Dedifferentiated amniotic fluid mesenchymal stem cell (primary cell): ENCODE measurements at regions not wholly inside any gene's neighbourhood (a gene's known extent, or its start where the extent isn't known, plus 50 kb on each side); places are given as distances from the start of the nearest gene placed in this dataset.
"Not testable (repeated sequence)": the region's sequence is repeated elsewhere in the genome, so short reads cannot be mapped to it uniquely, and the experiment has no call there.

Source experiments
- DNase-seq: peaks from one replicate; pipeline ENCODE4 v3.0.0-alpha.2; 2016; ENCODE audit errors: extremely low spot score

DNA sequence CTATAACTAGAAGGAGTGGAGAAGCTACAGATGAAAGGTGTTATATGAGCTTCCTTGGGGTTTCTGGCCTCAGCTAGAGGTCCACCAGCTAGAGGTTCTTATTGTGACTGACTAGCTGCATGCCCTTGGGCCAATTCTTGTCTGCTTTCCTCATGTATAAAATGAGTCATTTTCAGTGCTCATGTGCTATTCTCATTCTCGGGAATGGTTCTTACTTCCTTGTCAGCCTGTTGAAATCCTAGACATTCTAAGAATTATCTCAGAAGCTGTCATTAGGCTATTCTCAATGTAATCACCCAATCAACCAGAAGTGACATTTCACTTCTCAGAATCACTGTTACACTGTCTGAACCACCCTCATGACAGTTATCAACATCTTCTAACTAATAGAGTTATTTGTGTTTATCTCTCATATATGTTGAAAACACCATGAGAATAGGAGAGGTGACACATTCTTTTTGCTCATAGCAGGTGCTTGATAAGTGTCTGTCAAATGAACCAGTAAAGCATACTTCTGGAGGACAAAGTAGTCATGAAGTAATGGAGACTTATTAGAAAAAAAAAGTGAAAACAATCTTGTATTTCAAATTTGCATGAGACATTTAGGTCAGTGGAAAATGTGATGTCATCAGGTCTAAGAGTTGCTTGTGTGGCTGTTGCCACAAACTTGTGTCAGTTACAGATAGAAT lies 122.8 kb upstream of the IVNS1ABP start:
- DNase-seq = peak; percentile 91

DNA sequence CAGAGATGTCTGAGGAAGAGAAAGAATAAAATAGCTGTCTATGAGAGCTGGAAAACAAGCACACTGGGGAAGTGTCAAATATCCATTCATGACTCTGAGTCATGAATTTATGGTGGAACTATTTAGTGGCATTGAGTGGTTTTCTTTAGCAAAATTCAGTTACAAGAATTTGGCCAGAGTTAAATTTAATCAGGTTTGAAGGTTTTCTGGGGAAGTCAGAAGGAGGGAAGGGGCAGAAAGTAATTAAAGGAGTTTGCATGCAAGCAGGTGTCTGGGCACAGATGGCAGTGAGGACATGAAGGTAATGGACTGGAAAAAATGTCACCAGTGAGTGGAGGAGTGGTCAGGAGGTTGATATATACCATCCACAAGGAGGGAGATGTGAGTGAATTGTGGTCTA lies 121.9 kb upstream of the IVNS1ABP start:
- DNase-seq = no peak

DNA sequence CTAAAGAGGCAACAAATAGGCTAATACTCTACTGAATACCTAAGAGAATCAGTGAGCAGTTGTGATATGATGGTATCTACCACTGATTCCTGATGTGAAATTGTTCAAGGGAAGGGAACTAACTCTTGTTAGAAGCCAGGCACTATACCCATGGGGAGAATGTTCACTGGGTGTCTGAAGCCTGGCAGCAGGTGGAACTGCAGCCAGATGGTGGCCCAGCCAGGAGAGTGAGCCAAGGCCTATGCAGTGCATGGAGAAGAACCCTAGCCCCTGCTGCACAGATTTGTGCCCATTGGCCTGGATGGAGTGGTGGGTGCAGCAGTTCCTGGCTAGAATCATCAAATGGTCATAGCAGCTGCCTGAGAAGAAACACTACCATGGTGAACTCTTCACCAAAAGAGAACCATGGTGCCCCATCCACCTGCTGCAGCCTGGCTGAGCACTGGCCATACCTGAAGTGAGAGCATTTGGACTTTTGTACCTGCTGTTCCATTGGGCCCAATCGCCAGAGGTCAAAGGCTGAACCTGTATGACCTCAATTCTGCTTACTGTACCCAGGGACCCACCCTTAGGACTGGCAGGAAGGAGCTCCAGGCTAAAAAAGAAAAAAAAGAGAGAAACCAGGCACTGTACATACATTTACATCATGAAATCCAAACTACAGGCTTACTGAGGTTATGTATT lies 118.8 kb upstream of the IVNS1ABP start:
- no peak for DNase-seq

GRCh38 chr1:185434721-185435120 lies 117.7 kb upstream of the IVNS1ABP start:
- no peak for DNase-seq

- no peak for DNase-seq
Observed at GRCh38 chr1:185433667-185434066, 116.6 kb upstream of the IVNS1ABP start.

DNA sequence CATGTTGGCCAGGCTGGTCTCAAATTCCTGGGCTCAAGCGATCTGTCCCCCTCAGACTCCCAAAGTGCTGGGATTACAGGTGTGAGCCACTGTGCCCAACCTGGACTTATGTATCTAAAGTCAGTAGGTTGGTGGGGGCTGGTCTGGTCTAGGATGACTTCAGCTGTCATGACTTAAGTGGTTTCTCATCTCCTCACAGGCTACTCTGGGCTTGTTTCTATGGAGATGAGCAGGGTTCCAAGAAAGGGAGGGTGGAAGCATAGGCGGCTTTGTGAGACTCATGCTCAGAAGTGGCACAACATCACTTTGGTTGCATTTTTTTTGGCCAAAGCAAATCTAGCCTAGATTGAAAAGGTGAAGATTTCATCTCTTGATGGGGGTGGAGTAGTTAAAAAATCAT lies 115.9 kb upstream of the IVNS1ABP start:
- no peak for DNase-seq

DNA sequence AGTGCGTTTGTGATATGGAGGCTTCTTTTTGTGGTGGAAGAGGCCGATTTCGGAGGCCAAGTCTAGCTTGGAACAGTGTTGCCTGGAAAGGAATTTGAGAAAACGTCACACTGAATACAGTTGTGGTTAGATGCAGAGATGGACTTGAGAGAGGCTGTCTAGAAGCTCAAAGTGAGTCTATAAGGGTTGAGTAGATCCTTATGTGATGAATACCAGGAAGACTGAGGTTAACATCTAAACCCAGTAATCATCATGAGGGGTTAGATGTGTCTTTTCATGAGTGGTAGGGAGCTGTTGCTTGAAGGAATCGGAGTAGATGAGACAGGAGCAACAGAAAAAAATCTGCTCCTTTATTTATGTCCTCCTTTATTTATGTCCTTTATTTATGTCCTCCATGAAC lies 114.6 kb upstream of the IVNS1ABP start:
- DNase-seq = no peak

- DNase-seq = not testable (repeated sequence)
Observed at GRCh38 chr1:185429668-185430067, 112.6 kb upstream of the IVNS1ABP start.

DNA sequence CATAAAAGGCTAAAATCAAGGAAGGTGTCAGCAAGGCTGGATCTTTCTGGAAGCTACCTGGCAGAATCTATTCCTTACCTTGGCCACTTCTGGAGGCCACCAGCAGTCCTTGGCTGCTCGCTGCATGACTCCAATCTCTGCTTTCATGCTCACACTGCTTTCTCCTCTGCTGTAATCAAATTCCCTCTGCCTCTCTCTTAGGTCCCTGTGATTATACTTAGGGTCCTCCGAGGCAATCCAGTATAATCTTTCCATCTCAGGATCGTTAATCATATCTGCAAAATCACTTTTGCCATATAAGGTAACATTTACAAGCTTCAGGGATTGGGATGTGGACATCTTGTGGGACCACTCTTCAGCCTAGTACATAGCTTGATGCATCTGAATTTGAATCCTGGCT lies 110.7 kb upstream of the IVNS1ABP start:
- DNase-seq = no peak

DNA sequence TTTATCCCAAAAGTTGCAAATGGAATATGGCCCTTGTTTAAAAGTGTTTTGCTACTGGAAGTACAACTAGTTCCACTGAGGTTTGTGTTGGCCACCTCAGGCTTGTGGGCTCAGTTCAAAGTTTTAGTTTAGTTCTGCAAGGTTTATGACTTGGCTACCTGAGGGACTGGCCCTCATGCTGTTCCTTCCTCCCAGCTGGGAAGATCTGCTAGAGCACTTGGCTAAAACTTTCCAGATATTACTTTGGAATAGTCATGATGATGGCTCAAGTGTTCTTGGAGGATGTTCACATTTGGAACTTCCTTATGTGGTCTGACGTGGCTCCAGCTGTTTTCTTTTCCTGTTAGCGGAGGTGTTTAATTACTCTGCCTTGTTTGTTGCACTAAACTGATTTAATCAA lies 110.2 kb upstream of the IVNS1ABP start:
- no peak for DNase-seq

DNA sequence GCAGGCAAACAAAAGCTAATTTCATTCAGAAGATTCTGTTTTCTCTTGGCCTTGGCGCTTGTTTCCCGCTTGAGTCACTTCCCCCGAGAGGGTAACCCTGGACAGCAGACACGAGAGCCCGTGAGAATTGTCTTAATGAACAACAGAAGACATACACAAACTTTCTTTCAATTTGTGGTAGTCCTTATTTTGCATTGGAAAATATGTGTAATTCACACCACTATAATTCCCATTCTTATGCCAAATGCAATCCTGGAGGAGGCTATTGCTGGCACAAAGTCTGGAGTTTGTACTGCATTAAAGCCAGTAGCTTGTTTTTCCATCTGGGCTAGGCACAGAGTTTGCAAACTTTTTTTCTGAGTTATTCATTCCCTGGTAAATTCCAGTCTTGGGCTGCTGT lies 109.8 kb upstream of the IVNS1ABP start:
- DNase-seq = peak; percentile 31

GRCh38 chr1:185425163-185425562 lies 108.1 kb upstream of the IVNS1ABP start:
- DNase-seq = no peak

DNA sequence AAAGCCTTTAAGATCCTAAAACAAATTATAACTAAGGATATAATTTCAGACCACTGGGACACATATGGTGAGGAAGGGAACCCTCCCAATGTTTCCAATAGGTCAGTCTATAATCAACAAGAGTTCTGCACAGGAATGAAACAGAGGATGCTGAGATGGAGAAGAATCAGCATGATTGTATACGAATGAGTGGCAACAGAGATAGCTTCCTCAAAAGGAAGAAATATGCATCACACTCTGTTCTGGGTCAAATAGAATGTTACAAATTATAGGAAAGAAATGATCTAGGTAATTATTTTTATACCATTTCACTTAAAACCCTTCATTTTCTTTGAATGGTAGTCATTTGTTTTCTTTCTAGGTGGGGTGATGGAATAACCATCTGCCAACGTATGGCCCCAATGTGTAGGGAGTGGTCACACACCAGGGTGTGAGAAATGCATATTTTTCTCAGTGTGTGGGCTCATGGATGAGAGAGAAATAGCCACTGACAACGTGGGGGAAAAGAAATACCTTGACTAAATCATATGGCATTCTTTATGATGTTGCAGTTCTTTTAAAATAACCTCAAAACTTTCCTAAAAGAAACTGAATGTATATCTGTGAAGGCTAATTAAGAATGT lies 104.6 kb upstream of the IVNS1ABP start:
- DNase-seq = no peak

DNA sequence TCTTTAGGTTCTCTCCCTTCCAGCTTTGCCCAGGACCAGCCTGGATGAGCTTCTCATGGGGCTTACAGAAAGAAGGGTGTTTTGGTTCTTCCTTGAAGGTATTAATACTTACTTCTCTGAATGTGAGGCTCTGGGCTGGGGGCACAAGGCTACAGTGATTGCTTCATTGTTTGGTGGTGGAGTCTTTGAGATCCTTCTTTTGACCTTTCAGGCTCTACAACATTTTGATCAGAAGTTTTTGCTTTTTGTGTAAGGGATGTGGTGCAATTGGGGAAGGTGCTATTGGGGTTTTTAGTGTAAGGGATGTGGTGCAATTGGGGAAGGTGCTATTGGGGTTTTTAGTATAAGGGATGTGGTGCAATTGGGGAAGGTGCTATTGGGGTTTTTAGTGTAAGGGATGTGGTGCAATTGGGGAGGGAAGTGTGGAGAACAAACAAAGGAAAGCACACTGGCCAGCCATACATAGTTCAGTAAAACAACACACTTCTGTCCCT lies 103.6 kb upstream of the IVNS1ABP start:
- no peak for DNase-seq

DNA sequence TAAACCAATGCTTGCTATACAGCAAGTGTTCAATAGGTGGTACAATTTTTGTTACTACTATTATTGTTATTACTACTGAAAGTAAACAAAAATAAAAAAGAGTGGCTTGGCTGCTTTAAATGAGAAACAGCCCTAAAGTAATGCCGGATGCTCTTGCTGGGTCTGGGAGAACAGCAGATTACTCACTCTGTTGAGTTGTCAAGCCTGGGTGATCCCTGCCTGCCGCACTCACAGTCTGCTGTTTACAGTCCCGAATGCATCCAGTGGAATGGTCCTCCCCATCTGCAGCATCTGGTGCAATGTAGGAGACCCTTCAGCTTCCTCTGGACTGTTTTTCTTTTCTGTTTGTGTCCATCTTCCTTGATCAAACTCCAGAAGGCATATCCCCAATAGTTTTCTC lies 102.7 kb upstream of the IVNS1ABP start:
- DNase-seq = no peak

DNA sequence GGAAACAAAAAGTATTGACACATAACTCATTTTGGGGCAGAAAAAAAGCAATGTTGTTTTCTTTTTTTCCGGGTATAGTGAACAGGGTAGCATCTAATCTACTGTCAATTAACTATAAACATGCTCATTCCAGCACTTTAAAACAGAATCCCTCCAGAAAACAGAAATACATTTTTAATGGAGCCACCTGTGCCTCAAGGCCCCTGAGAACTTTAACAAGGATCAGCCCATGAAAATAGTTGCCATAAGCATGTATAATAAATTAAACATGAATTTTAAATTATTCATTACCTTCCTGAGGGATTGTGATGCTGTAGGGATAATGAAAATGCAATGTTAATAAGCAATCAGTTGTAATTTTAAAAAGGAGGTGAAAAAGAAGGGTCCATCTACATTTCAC lies 101.4 kb upstream of the IVNS1ABP start:
- DNase-seq = no peak

DNA sequence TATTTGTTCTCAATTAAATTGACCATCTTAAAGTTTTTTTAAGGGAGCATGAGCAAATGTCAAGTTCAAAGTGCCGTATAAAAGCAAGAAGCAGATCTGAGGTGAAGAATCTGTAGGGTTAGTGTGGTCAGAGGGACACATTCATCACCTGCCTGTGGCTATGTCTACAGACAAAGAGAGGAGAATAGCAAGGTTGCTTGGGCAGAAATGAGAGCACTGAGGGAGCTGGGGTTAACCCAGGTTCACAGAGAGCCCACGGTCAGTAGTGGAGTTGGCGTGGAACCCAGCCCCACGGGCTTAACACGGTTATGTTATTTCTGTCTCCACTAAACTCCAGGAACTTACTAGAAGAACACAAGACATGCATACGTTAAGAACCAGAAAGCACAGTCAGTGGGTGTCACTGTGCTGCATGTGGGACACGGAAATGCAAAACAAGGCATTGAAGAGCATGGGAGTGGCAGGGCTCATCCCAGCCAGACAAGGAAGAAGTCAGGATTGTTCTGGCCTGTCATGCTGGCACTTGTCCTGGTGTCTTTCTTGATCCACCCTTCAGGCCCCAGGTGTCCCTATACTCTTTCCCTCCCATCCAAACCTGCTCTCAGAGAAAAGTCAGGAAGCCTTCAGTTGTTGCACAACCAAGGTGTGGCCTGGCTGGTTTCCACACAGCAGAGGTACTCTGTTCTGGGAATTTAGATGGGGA lies 95.5 kb upstream of the IVNS1ABP start:
- no peak for DNase-seq

GRCh38 chr1:185409763-185410528 lies 92.9 kb upstream of the IVNS1ABP start:
- DNase-seq = no peak

GRCh38 chr1:185409345-185409744 lies 92.3 kb upstream of the IVNS1ABP start:
- DNase-seq = no peak

DNA sequence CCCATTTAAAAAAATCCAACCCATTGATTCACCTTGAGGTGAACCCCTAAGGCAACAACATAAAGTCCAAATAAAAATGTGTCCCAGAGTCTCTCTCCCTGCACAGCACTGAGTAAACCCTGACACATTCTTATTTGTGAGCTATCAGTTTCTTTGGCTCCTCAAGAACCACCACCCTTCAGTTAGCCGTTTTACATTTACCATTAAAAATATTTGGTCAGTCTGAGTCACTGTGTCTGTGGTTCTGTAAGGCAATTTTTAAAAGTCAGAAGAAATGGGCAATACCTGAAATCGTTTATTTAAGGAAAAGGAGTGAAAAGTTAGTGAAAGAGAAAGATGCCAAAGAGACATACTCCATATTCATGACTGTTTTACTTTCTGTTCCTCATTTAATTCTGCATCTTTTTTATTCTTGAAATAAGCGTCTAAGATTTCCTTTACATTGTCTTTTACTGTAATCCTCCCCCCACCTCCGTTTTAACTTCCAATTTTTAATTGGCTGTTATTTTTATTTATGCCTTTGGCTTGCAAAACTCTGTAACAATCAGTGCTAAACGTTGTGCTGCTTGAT lies 91.7 kb upstream of the IVNS1ABP start:
- no peak for DNase-seq

- DNase-seq = no peak
Observed at GRCh38 chr1:185406691-185407009, 89.6 kb upstream of the IVNS1ABP start.
